ENCODE measurements at regions not wholly inside any gene's neighbourhood (a gene's known extent, or its start where the extent isn't known, plus 50 kb on each side); places are given as distances from the start of the nearest gene placed in this dataset.

- TF ChIP-seq POLR2A (IDR thresholded peaks at IDR 0.05): no peak
- TF ChIP-seq CTCF (IDR thresholded peaks at IDR 0.05): no peak
Measured at GRCh38 chr4:138647433-138647832, 368.1 kb upstream of the NOCT start.
